ENCODE measurements at regions not wholly inside any gene's neighbourhood (a gene's known extent, or its start where the extent isn't known, plus 50 kb on each side); places are given as distances from the start of the nearest gene placed in this dataset.

DNA sequence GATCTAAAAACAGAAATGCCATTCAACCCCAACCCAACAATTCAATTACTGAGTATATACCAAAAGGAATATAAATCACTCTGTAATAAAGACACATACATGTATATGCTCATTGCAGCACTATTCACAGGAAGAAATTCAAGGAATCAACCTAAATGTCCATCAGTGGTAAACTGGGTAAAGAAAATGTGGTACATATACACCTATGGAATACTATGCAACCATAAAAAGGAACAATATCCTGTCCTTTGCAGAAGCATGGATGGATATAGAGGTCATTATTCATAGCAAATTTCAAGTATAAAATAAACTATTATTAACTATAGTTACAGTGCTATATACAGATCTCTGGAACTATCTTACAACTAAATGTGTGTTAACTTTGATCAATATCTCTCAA lies 599.3 kb downstream of the CDH11 start:
- Histone ChIP-seq H3K4me1 (no peaks in the 10 kb centered on the region), H3K27ac (no peak overlapping the region), H3K27me3 (no peaks in the 10 kb centered on the region), H3K9ac (ENCODE audit: low read depth in 2 of 2, low read length in 2 of 2) (no peak overlapping the region), H3K4me3 (no peak overlapping the region), H3K9me3 (no peaks in the 10 kb centered on the region), H3K36me3 (no peaks in the 10 kb centered on the region)
- TF ChIP-seq, protein P1, sequence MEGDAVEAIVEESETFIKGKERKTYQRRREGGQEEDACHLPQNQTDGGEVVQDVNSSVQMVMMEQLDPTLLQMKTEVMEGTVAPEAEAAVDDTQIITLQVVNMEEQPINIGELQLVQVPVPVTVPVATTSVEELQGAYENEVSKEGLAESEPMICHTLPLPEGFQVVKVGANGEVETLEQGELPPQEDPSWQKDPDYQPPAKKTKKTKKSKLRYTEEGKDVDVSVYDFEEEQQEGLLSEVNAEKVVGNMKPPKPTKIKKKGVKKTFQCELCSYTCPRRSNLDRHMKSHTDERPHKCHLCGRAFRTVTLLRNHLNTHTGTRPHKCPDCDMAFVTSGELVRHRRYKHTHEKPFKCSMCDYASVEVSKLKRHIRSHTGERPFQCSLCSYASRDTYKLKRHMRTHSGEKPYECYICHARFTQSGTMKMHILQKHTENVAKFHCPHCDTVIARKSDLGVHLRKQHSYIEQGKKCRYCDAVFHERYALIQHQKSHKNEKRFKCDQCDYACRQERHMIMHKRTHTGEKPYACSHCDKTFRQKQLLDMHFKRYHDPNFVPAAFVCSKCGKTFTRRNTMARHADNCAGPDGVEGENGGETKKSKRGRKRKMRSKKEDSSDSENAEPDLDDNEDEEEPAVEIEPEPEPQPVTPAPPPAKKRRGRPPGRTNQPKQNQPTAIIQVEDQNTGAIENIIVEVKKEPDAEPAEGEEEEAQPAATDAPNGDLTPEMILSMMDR (IDR thresholded peaks at IDR 0.05) = no peak
- DNase-seq = no peak
- intact Hi-C loops (cut with DNase I) = no loop called here

DNA sequence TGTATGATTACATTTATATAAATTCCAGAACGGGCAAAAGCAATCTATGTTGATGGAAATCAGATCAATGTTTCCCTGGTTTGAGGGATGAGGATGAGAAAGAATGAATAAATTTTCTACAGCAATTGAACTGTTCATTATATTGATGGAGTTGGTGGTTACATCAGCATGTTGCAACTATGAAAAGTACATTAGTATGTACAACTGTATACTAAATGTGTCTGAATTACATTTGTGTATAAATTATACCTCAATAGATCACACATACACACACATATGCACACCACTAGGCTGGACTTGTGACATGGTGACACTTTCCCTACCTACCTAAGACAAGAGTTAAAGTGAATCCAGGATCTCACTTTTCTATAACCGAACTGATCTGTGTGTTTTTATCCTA lies 608.0 kb downstream of the CDH11 start:
- Histone ChIP-seq H3K4me1 (no peaks in the 10 kb centered on the region), H3K36me3 (no peaks in the 10 kb centered on the region), H3K27me3 (no peaks in the 10 kb centered on the region), H3K9me3 (no peaks in the 10 kb centered on the region), H3K4me3 (no peak overlapping the region), H3K27ac (no peak overlapping the region), H3K9ac (ENCODE audit: low read depth in 2 of 2, low read length in 2 of 2) (no peak overlapping the region)
- intact Hi-C loops (cut with DNase I) = no loop called here
- TF ChIP-seq, protein P1 (IDR thresholded peaks at IDR 0.05) = no peak
- no peak for DNase-seq

DNA sequence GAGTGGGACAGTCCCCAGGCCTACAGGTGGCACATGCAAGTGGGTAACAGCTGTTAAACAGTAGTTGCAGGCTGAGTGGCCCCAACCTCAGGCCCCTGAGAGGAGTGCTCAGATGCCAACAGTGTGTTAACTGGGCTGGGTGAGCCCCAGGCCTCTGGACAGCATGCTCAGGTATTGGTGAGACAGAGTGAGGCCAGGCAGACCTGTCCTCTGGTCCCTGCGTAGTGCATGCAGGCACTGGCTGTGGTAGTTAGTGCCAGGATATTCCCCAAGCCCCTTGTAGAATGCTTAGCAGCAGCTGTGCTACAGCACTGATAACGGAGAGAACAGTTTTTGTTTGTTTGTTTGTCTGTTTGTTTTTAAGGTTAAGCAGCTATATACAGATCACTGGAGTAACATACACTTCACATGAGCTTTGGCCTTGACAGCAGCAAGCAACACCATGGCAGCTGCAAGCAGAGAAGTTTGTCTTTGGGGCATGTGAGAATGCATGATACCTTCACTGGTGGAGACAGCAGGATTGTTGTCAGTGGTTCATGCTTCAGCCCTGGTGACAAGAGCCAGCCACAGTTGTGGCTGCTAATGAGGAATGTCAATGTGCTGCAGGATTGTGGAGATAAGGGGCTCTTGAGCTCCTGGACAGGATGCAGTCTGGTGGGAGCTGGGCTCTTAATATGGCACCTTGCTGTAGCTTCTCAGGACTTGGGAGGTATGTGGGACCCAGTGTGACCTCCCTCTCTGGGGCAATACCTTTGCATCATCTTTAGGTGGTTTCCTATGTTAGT lies 614.4 kb downstream of the CDH11 start:
- no peaks in the 10 kb centered on the region for H3K36me3 ChIP-seq
- no peak overlapping the region for H3K4me3 ChIP-seq
- TF ChIP-seq, protein P1 (IDR thresholded peaks at IDR 0.05) = no peak
- no peaks in the 10 kb centered on the region for H3K4me1 ChIP-seq
- H3K27me3 ChIP-seq = no peaks in the 10 kb centered on the region
- no peaks in the 10 kb centered on the region for H3K9me3 ChIP-seq
- no peak overlapping the region for H3K27ac ChIP-seq
- intact Hi-C loops (cut with DNase I) = no loop called here
- no peak overlapping the region for H3K9ac ChIP-seq (ENCODE audit: low read depth in 2 of 2, low read length in 2 of 2)
- no peak for DNase-seq

DNA sequence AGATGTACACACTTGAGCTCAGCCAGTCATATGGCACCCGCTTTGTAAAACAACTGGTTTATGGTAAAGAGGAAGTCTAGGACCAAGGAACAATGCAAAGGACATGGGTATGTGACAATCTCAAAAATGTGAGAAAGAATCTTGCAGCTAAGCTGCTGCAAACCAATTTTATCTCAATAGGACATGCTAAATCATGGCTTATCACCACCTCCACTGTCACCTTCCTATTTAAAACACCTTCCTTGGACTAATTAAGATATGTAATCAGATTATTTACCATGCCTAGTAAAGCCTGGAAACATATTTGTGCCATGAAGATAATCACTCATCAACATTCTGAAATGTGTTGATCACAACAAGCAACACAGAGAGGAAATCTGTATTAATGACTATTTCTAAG lies 622.7 kb downstream of the CDH11 start:
- no peak overlapping the region for H3K4me3 ChIP-seq
- H3K27ac ChIP-seq = no peak overlapping the region
- H3K9ac ChIP-seq (ENCODE audit: low read depth in 2 of 2, low read length in 2 of 2) = no peak overlapping the region
- TF ChIP-seq, protein P1 (IDR thresholded peaks at IDR 0.05) = no peak
- H3K27me3 ChIP-seq = no peaks in the 10 kb centered on the region
- H3K4me1 ChIP-seq = no peaks in the 10 kb centered on the region
- H3K36me3 ChIP-seq = no peaks in the 10 kb centered on the region
- intact Hi-C loops (cut with DNase I) = no loop called here
- H3K9me3 ChIP-seq = no peaks in the 10 kb centered on the region
- no peak for DNase-seq

DNA sequence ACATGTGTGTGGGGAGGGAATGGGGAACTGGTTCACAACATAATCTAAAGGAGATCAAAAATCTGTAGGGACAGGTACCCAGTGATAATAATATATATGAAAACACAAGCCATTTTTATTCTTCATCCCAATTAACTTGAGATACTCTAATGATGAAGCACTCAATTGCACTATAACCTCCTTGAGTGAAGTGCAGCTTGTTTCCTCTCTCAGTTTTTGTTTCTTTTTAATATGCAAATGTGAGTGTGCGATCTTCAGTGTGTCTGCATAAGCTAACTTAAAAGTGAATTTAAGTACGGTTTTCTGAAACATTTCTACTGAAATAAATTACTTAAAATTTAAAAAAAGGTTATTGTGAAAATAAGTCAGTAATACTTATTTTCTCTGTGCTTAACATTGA lies 623.5 kb downstream of the CDH11 start:
- no peak for DNase-seq
- Histone ChIP-seq H3K9ac (ENCODE audit: low read depth in 2 of 2, low read length in 2 of 2) (no peak overlapping the region), H3K4me3 (no peak overlapping the region), H3K27me3 (no peaks in the 10 kb centered on the region), H3K9me3 (no peaks in the 10 kb centered on the region), H3K4me1 (no peaks in the 10 kb centered on the region), H3K27ac (no peak overlapping the region), H3K36me3 (no peaks in the 10 kb centered on the region)
- intact Hi-C loops (cut with DNase I) = no loop called here
- TF ChIP-seq, protein P1 (IDR thresholded peaks at IDR 0.05) = no peak

Data from colonic mucosa (tissue), 4 donors.